ENCODE measurements at regions not wholly inside any gene's neighbourhood (a gene's known extent, or its start where the extent isn't known, plus 50 kb on each side); places are given as distances from the start of the nearest gene placed in this dataset.

DNA sequence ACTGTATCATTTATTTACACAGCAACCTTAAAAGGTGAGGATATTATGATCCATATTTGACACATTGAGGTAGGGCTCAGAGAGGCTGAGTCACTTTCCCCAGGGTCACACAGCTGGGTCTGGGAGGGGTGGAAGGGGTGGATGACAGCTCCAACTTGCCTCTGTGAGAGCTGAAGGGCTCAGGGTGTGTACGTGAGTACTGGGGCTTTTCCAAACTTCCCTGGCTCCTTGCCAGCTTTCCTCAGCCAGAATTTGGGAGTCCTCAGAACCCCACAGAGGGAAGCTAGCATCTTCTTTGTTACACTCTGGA is 58.3 kb upstream of the SLC6A11 start:
- TF ChIP-seq, protein P1, sequence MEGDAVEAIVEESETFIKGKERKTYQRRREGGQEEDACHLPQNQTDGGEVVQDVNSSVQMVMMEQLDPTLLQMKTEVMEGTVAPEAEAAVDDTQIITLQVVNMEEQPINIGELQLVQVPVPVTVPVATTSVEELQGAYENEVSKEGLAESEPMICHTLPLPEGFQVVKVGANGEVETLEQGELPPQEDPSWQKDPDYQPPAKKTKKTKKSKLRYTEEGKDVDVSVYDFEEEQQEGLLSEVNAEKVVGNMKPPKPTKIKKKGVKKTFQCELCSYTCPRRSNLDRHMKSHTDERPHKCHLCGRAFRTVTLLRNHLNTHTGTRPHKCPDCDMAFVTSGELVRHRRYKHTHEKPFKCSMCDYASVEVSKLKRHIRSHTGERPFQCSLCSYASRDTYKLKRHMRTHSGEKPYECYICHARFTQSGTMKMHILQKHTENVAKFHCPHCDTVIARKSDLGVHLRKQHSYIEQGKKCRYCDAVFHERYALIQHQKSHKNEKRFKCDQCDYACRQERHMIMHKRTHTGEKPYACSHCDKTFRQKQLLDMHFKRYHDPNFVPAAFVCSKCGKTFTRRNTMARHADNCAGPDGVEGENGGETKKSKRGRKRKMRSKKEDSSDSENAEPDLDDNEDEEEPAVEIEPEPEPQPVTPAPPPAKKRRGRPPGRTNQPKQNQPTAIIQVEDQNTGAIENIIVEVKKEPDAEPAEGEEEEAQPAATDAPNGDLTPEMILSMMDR (IDR thresholded peaks at IDR 0.05): no peak
- TF ChIP-seq POLR2A (IDR thresholded peaks at IDR 0.05): no peak
- TF ChIP-seq POLR2AphosphoS5 (IDR thresholded peaks at IDR 0.05): no peak
